SK-N-MC (cell line): ENCODE measurements at regions not wholly inside any gene's neighbourhood (a gene's known extent, or its start where the extent isn't known, plus 50 kb on each side); places are given as distances from the start of the nearest gene placed in this dataset.

Experiments
- EZH2 ChIP-seq: fragments of 200-600 bp; sonication (generic); IDR thresholded peaks from one replicate; pipeline ENCODE4 v1.6.1; 2017; ENCODE audit warnings: antibody characterized with exemption
- FOXP2 ChIP-seq: optimal IDR thresholded peaks from 2 replicates; pipeline ENCODE3; 2011; ENCODE audit warnings: mild to moderate bottlenecking, moderate library complexity; ENCODE audit not compliant: insufficient read depth; ENCODE audit errors: extremely low read length, control extremely low read depth
- POLR2AphosphoS5 ChIP-seq: IDR thresholded peaks from 2 replicates; pipeline ENCODE4 v1.6.1; 2012; ENCODE audit warnings: mild to moderate bottlenecking, low read depth, low read length, borderline replicate concordance

DNA sequence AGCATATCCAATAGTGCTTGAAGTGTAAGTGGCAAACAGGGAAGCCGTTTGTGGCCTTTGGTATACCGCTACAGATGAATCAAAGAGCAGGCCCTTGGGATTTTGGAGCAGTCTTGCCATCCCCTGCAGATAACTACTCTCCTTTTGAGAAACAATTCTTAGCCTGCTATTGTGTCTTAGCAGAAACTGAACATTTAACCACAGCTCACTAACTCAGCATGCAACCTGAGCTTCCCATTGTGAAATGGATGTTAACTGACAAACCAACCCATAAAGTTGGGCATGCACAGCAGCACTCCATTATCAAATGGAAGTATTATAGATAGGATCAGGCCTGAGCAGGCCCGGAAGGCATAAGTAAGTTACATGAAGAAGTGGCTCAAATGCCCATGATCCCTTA is 315.3 kb upstream of the PTGER4 start:
- TF ChIP-seq POLR2AphosphoS5 (no peak), EZH2 (no peak), FOXP2 (no peak)
